Muscle layer of duodenum (tissue), 2 donors: ENCODE measurements at regions not wholly inside any gene's neighbourhood (a gene's known extent, or its start where the extent isn't known, plus 50 kb on each side); places are given as distances from the start of the nearest gene placed in this dataset.
"Not testable (repeated sequence)": the region's sequence is repeated elsewhere in the genome, so short reads cannot be mapped to it uniquely, and the experiment has no call there.

ENCODE experiments used
- H3K27ac ChIP-seq: one replicate; pipeline ENCODE4 v1.7.0; 2013; ENCODE audit warnings: mild to moderate bottlenecking, low read length
- H3K27me3 ChIP-seq: one replicate; pipeline ENCODE4 v1.7.0; 2013; ENCODE audit warnings: low read depth, mild to moderate bottlenecking, control low read depth, low read length
- H3K36me3 ChIP-seq, 2 donors: one replicate each; pipeline ENCODE4 v1.7.0; 2013; ENCODE audit warnings: low read length in 2 of 2, control low read depth in 1 of 2, mild to moderate bottlenecking in 1 of 2; ENCODE audit not compliant: insufficient read depth in 2 of 2, control insufficient read depth in 1 of 2
- H3K4me1 ChIP-seq, 2 donors: one replicate each; pipeline ENCODE4 v1.7.0; 2013; ENCODE audit warnings: low read length in 2 of 2, mild to moderate bottlenecking in 2 of 2, control low read depth in 1 of 2, moderate library complexity in 1 of 2; ENCODE audit not compliant: insufficient read depth in 2 of 2, control insufficient read depth in 1 of 2
- H3K4me3 ChIP-seq, 2 donors: one replicate each; pipeline ENCODE4 v1.7.0; 2013; ENCODE audit warnings: low read length in 2 of 2, low read depth in 1 of 2, mild to moderate bottlenecking in 1 of 2
- H3K9me3 ChIP-seq, 2 donors: one replicate each; pipeline ENCODE4 v1.7.0; 2013; ENCODE audit warnings: low read length in 2 of 2, control low read depth in 1 of 2, mild to moderate bottlenecking in 1 of 2; ENCODE audit not compliant: control insufficient read depth in 1 of 2
- donor health status: healthy.

GRCh38 chr12:43214166-43214565 is 337.8 kb downstream of the ADAMTS20 start:
- H3K4me3 ChIP-seq = no peak overlapping the region
- no peaks in the 10 kb centered on the region for H3K27me3 ChIP-seq
- no peaks in the 10 kb centered on the region for H3K9me3 ChIP-seq
- no peaks in the 10 kb centered on the region for H3K36me3 ChIP-seq
- no peaks in the 10 kb centered on the region for H3K4me1 ChIP-seq
- no peak overlapping the region for H3K27ac ChIP-seq

- Histone ChIP-seq H3K27ac (no peak overlapping the region), H3K9me3 (no peaks in the 10 kb centered on the region), H3K27me3 (no peaks in the 10 kb centered on the region), H3K4me3 (no peak overlapping the region), H3K36me3 (no peaks in the 10 kb centered on the region), H3K4me1 (no peaks in the 10 kb centered on the region)
Observed at GRCh38 chr12:43213608-43214007, 338.4 kb downstream of the ADAMTS20 start.

GRCh38 chr12:43210485-43211192 is 341.4 kb downstream of the ADAMTS20 start:
- Histone ChIP-seq H3K27me3 (no peaks in the 10 kb centered on the region), H3K36me3 (no peaks in the 10 kb centered on the region), H3K4me1 (no peaks in the 10 kb centered on the region), H3K9me3 (no peaks in the 10 kb centered on the region), H3K27ac (no peak overlapping the region), H3K4me3 (no peak overlapping the region)

GRCh38 chr12:43208627-43209026 is 343.4 kb downstream of the ADAMTS20 start:
- Histone ChIP-seq H3K27ac (no peak overlapping the region), H3K9me3 (peaks cover 0 to 6% of the 10 kb centered on the region in 2 donors), H3K36me3 (no peaks in the 10 kb centered on the region), H3K27me3 (no peaks in the 10 kb centered on the region), H3K4me1 (no peaks in the 10 kb centered on the region), H3K4me3 (no peak overlapping the region)

GRCh38 chr12:43208221-43208620 is 343.8 kb downstream of the ADAMTS20 start:
- H3K36me3 ChIP-seq = no peaks in the 10 kb centered on the region
- H3K4me1 ChIP-seq = no peaks in the 10 kb centered on the region
- no peaks in the 10 kb centered on the region for H3K27me3 ChIP-seq
- H3K4me3 ChIP-seq = no peak overlapping the region
- H3K27ac ChIP-seq = no peak overlapping the region
- peaks cover 0 to 7% of the 10 kb centered on the region in 2 donors for H3K9me3 ChIP-seq

- Histone ChIP-seq H3K27me3 (no peaks in the 10 kb centered on the region), H3K27ac (no peak overlapping the region), H3K4me1 (no peaks in the 10 kb centered on the region), H3K4me3 (no peak overlapping the region), H3K36me3 (no peaks in the 10 kb centered on the region), H3K9me3 (peaks cover 0 to 7% of the 10 kb centered on the region in 2 donors)
Observed at GRCh38 chr12:43206396-43206795, 345.6 kb downstream of the ADAMTS20 start.

- H3K9me3 ChIP-seq = peaks cover 0 to under 1% of the 10 kb centered on the region in 2 donors
- H3K4me1 ChIP-seq = peaks cover 0 to 3% of the 10 kb centered on the region in 2 donors
- H3K27ac ChIP-seq = no peak overlapping the region
- H3K27me3 ChIP-seq = no peaks in the 10 kb centered on the region
- H3K36me3 ChIP-seq = no peaks in the 10 kb centered on the region
- no peak overlapping the region for H3K4me3 ChIP-seq
Observed at GRCh38 chr12:43198608-43199007, 353.4 kb downstream of the ADAMTS20 start.

GRCh38 chr12:43196268-43196907 is 355.6 kb downstream of the ADAMTS20 start:
- Histone ChIP-seq H3K27ac (no peak overlapping the region), H3K4me3 (no peak overlapping the region), H3K9me3 (no peaks in the 10 kb centered on the region), H3K4me1 (peaks cover 0 to 3% of the 10 kb centered on the region in 2 donors), H3K36me3 (no peaks in the 10 kb centered on the region), H3K27me3 (no peaks in the 10 kb centered on the region)

- not testable (repeated sequence) for H3K36me3 ChIP-seq, H3K27me3 ChIP-seq
Observed at GRCh38 chr12:43193096-43193495, 358.9 kb downstream of the ADAMTS20 start.

GRCh38 chr12:43192442-43192841 is 359.6 kb downstream of the ADAMTS20 start:
- not testable (repeated sequence) for H3K27ac ChIP-seq, H3K4me1 ChIP-seq, H3K27me3 ChIP-seq, H3K36me3 ChIP-seq, H3K9me3 ChIP-seq, H3K4me3 ChIP-seq

More at GRCh38 chr12:43193096-43193495, 358.9 kb downstream of the ADAMTS20 start:
- H3K9me3 ChIP-seq, H3K4me3 ChIP-seq, H3K27ac ChIP-seq, H3K4me1 ChIP-seq: not testable (repeated sequence)

- H3K9me3 ChIP-seq = no peaks in the 10 kb centered on the region
- no peak overlapping the region for H3K27ac ChIP-seq
- no peak overlapping the region for H3K4me3 ChIP-seq
- peaks cover 0 to 3% of the 10 kb centered on the region in 2 donors for H3K4me1 ChIP-seq
- H3K27me3 ChIP-seq = no peaks in the 10 kb centered on the region
- H3K36me3 ChIP-seq = no peaks in the 10 kb centered on the region
Observed at GRCh38 chr12:43180242-43180641, 371.8 kb downstream of the ADAMTS20 start.
